ENCODE measurements at regions not wholly inside any gene's neighbourhood (a gene's known extent, or its start where the extent isn't known, plus 50 kb on each side); places are given as distances from the start of the nearest gene placed in this dataset.

GRCh38 chr14:59098377-59098776 lies 90.1 kb upstream of the DAAM1 start:
- Histone ChIP-seq H3K9me3 (replicated peaks in 1 of 2; ENCODE audit: control insufficient read depth in 2 of 2, insufficient read depth in 1 of 2, low read depth in 1 of 2, low read length in 2 of 2) (no peaks in the 10 kb centered on the region), H3K23ac (ENCODE audit: low read depth, low read length, poor library complexity) (no peak overlapping the region), H3K9ac (ENCODE audit: low read depth, low read length, poor library complexity) (no peak overlapping the region), H3K4me2 (ENCODE audit: insufficient read depth, low read length, poor library complexity, severe bottlenecking) (no peak overlapping the region), H3K14ac (ENCODE audit: low read length) (no peak overlapping the region), H2AFZ (ENCODE audit: low read length) (no peak overlapping the region), H3K4ac (ENCODE audit: low read length) (no peak overlapping the region), H4K91ac (ENCODE audit: low read depth, low read length, poor library complexity) (no peak overlapping the region), H2AK5ac (ENCODE audit: low read depth, low read length) (no peak overlapping the region), H3K27ac (replicated peaks; ENCODE audit: low read length) (no peak overlapping the region), H3K79me1 (ENCODE audit: low read depth, low read length) (no peaks in the 10 kb centered on the region), H2BK12ac (ENCODE audit: low read length) (no peak overlapping the region), H2BK5ac (ENCODE audit: low read length) (no peak overlapping the region), H3K18ac (ENCODE audit: low read length) (no peak overlapping the region), H4K8ac (ENCODE audit: low read depth, low read length) (no peak overlapping the region), H2BK15ac (ENCODE audit: low read length) (no peak overlapping the region), H3K4me3 (ENCODE audit: low read length in 2 of 2) (no peak overlapping the region), H3K36me3 (replicated peaks in 1 of 2; ENCODE audit: control insufficient read depth in 2 of 2, insufficient read depth in 2 of 2, low read length in 2 of 2) (no peaks in the 10 kb centered on the region), H2BK120ac (ENCODE audit: low read depth, low read length) (no peak overlapping the region), H3K27me3 (ENCODE audit: control insufficient read depth in 3 of 3, insufficient read depth in 3 of 3, low read depth in 1 of 3, low read length in 3 of 3) (peaks cover 0 to 6% (median 0%) of the 10 kb centered on the region in 3 experiments), H3K4me1 (ENCODE audit: control insufficient read depth in 2 of 2, insufficient read depth in 1 of 2, low read depth in 1 of 2, low read length in 2 of 2) (no peaks in the 10 kb centered on the region)
- no peak for DNase-seq (ENCODE audit: low spot score)
- no CpG with 5 or more reads among the region's 4 CpGs for WGBS, 2 donors (ENCODE audit: extremely low coverage in 2 of 2, insufficient read length in 2 of 2, insufficient replicate concordance in 1 of 2)

GRCh38 chr14:59100205-59100604 lies 88.3 kb upstream of the DAAM1 start:
- Histone ChIP-seq H3K18ac (ENCODE audit: low read length) (no peak overlapping the region), H2BK12ac (ENCODE audit: low read length) (no peak overlapping the region), H3K4me3 (ENCODE audit: low read length in 2 of 2) (no peak overlapping the region), H2BK120ac (ENCODE audit: low read depth, low read length) (no peak overlapping the region), H2BK5ac (ENCODE audit: low read length) (no peak overlapping the region), H2AFZ (ENCODE audit: low read length) (no peak overlapping the region), H3K9ac (ENCODE audit: low read depth, low read length, poor library complexity) (no peak overlapping the region), H2AK5ac (ENCODE audit: low read depth, low read length) (no peak overlapping the region), H3K23ac (ENCODE audit: low read depth, low read length, poor library complexity) (no peak overlapping the region), H3K27me3 (ENCODE audit: control insufficient read depth in 3 of 3, insufficient read depth in 3 of 3, low read depth in 1 of 3, low read length in 3 of 3) (peaks cover 0 to 3% (median 0%) of the 10 kb centered on the region in 3 experiments), H3K4me1 (ENCODE audit: control insufficient read depth in 2 of 2, insufficient read depth in 1 of 2, low read depth in 1 of 2, low read length in 2 of 2) (no peaks in the 10 kb centered on the region), H3K14ac (ENCODE audit: low read length) (no peak overlapping the region), H3K4ac (ENCODE audit: low read length) (no peak overlapping the region), H3K27ac (replicated peaks; ENCODE audit: low read length) (no peak overlapping the region), H3K4me2 (ENCODE audit: insufficient read depth, low read length, poor library complexity, severe bottlenecking) (no peak overlapping the region), H2BK15ac (ENCODE audit: low read length) (no peak overlapping the region), H3K9me3 (replicated peaks in 1 of 2; ENCODE audit: control insufficient read depth in 2 of 2, insufficient read depth in 1 of 2, low read depth in 1 of 2, low read length in 2 of 2) (no peaks in the 10 kb centered on the region), H4K8ac (ENCODE audit: low read depth, low read length) (no peak overlapping the region), H3K36me3 (replicated peaks in 1 of 2; ENCODE audit: control insufficient read depth in 2 of 2, insufficient read depth in 2 of 2, low read length in 2 of 2) (no peaks in the 10 kb centered on the region), H3K79me1 (ENCODE audit: low read depth, low read length) (no peaks in the 10 kb centered on the region), H4K91ac (ENCODE audit: low read depth, low read length, poor library complexity) (no peak overlapping the region)
- no peak for DNase-seq (ENCODE audit: low spot score)
- WGBS, 2 donors (ENCODE audit: extremely low coverage in 2 of 2, insufficient read length in 2 of 2, insufficient replicate concordance in 1 of 2), result no CpG with 5 or more reads among the region's 4 CpGs

- peaks cover 0 to 3% (median 0%) of the 10 kb centered on the region in 3 experiments for H3K27me3 ChIP-seq (ENCODE audit: control insufficient read depth in 3 of 3, insufficient read depth in 3 of 3, low read depth in 1 of 3, low read length in 3 of 3)
- no peak overlapping the region for H2BK120ac ChIP-seq (ENCODE audit: low read depth, low read length)
- no peak overlapping the region for H3K23ac ChIP-seq (ENCODE audit: low read depth, low read length, poor library complexity)
- H3K4ac ChIP-seq (ENCODE audit: low read length), result no peak overlapping the region
- no peak overlapping the region for H3K14ac ChIP-seq (ENCODE audit: low read length)
- no peak overlapping the region for H3K18ac ChIP-seq (ENCODE audit: low read length)
- H3K27ac ChIP-seq (replicated peaks; ENCODE audit: low read length), result no peak overlapping the region
- no peak overlapping the region for H4K8ac ChIP-seq (ENCODE audit: low read depth, low read length)
- H2BK15ac ChIP-seq (ENCODE audit: low read length), result no peak overlapping the region
- H3K4me3 ChIP-seq (ENCODE audit: low read length in 2 of 2), result no peak overlapping the region
- H4K91ac ChIP-seq (ENCODE audit: low read depth, low read length, poor library complexity), result no peak overlapping the region
- H2AK5ac ChIP-seq (ENCODE audit: low read depth, low read length), result no peak overlapping the region
- H3K4me2 ChIP-seq (ENCODE audit: insufficient read depth, low read length, poor library complexity, severe bottlenecking), result no peak overlapping the region
- H2AFZ ChIP-seq (ENCODE audit: low read length), result no peak overlapping the region
- H3K36me3 ChIP-seq (replicated peaks in 1 of 2; ENCODE audit: control insufficient read depth in 2 of 2, insufficient read depth in 2 of 2, low read length in 2 of 2), result no peaks in the 10 kb centered on the region
- H3K4me1 ChIP-seq (ENCODE audit: control insufficient read depth in 2 of 2, insufficient read depth in 1 of 2, low read depth in 1 of 2, low read length in 2 of 2), result no peaks in the 10 kb centered on the region
- no peaks in the 10 kb centered on the region for H3K79me1 ChIP-seq (ENCODE audit: low read depth, low read length)
- H2BK12ac ChIP-seq (ENCODE audit: low read length), result no peak overlapping the region
- H3K9me3 ChIP-seq (replicated peaks in 1 of 2; ENCODE audit: control insufficient read depth in 2 of 2, insufficient read depth in 1 of 2, low read depth in 1 of 2, low read length in 2 of 2), result no peaks in the 10 kb centered on the region
- no peak overlapping the region for H3K9ac ChIP-seq (ENCODE audit: low read depth, low read length, poor library complexity)
- no peak for DNase-seq (ENCODE audit: low spot score)
- no peak overlapping the region for H2BK5ac ChIP-seq (ENCODE audit: low read length)
Measured at GRCh38 chr14:59101476-59101875, 87.0 kb upstream of the DAAM1 start.

- H3K18ac ChIP-seq (ENCODE audit: low read length), result no peak overlapping the region
- H3K14ac ChIP-seq (ENCODE audit: low read length), result no peak overlapping the region
- H2AK5ac ChIP-seq (ENCODE audit: low read depth, low read length), result no peak overlapping the region
- no peak overlapping the region for H3K4me3 ChIP-seq (ENCODE audit: low read length in 2 of 2)
- no peak overlapping the region for H4K8ac ChIP-seq (ENCODE audit: low read depth, low read length)
- H3K4me2 ChIP-seq (ENCODE audit: insufficient read depth, low read length, poor library complexity, severe bottlenecking), result no peak overlapping the region
- no peaks in the 10 kb centered on the region for H3K79me1 ChIP-seq (ENCODE audit: low read depth, low read length)
- H3K36me3 ChIP-seq (replicated peaks in 1 of 2; ENCODE audit: control insufficient read depth in 2 of 2, insufficient read depth in 2 of 2, low read length in 2 of 2), result no peaks in the 10 kb centered on the region
- H2BK120ac ChIP-seq (ENCODE audit: low read depth, low read length), result no peak overlapping the region
- no peak overlapping the region for H2BK15ac ChIP-seq (ENCODE audit: low read length)
- H3K4me1 ChIP-seq (ENCODE audit: control insufficient read depth in 2 of 2, insufficient read depth in 1 of 2, low read depth in 1 of 2, low read length in 2 of 2), result no peaks in the 10 kb centered on the region
- H4K91ac ChIP-seq (ENCODE audit: low read depth, low read length, poor library complexity), result no peak overlapping the region
- no peak overlapping the region for H3K4ac ChIP-seq (ENCODE audit: low read length)
- H3K27ac ChIP-seq (replicated peaks; ENCODE audit: low read length), result no peak overlapping the region
- H2AFZ ChIP-seq (ENCODE audit: low read length), result no peak overlapping the region
- WGBS, 2 donors (ENCODE audit: extremely low coverage in 2 of 2, insufficient read length in 2 of 2, insufficient replicate concordance in 1 of 2), result no CpG with 5 or more reads among the region's 2 CpGs
- no peaks in the 10 kb centered on the region for H3K9me3 ChIP-seq (replicated peaks in 1 of 2; ENCODE audit: control insufficient read depth in 2 of 2, insufficient read depth in 1 of 2, low read depth in 1 of 2, low read length in 2 of 2)
- H3K9ac ChIP-seq (ENCODE audit: low read depth, low read length, poor library complexity), result no peak overlapping the region
- no peak for DNase-seq (ENCODE audit: low spot score)
- peaks cover 0 to 3% (median 0%) of the 10 kb centered on the region in 3 experiments for H3K27me3 ChIP-seq (ENCODE audit: control insufficient read depth in 3 of 3, insufficient read depth in 3 of 3, low read depth in 1 of 3, low read length in 3 of 3)
- no peak overlapping the region for H3K23ac ChIP-seq (ENCODE audit: low read depth, low read length, poor library complexity)
- no peak overlapping the region for H2BK12ac ChIP-seq (ENCODE audit: low read length)
- H2BK5ac ChIP-seq (ENCODE audit: low read length), result no peak overlapping the region
Measured at GRCh38 chr14:59103396-59103795, 85.1 kb upstream of the DAAM1 start.

All from neuronal stem cell (in vitro differentiated cells).